ENCODE measurements at regions not wholly inside any gene's neighbourhood (a gene's known extent, or its start where the extent isn't known, plus 50 kb on each side); places are given as distances from the start of the nearest gene placed in this dataset.

DNA sequence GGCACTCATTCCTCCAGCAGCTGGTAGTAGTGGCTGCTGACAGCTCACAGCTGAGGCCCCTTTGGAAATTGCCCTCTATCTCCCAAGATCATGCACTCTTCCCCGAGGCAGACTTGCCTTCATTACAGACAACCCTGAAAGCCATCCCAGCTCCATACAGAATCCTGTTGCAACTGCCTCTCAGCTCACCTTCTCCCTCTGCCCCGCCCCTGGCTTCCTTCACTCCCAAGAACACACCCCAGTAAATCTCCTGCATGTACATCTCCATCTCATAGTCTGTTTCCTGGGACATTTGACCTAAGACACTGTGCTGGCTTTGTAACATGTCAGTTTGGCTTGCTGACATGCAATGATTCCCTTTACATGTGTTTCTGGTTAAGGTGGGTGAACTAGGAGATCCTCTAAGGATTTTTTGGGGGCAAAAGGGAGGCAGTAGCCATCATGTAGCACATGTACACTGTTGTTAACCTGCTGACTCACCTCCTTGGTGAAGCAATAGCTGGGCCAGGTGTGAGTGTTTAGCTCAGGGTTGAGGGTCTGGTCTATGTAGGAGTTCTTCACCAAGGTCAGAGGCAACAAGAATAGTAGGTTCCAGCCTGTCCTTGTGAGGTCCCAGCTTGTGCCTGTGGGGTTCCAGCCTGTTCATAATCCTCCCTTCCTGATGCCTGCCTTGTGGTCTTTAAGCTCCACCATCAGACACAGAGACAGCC lies 179.6 kb downstream of the CSNK2A3 start:
- DNase-seq (ENCODE audit: low spot score) = no peak

DNA sequence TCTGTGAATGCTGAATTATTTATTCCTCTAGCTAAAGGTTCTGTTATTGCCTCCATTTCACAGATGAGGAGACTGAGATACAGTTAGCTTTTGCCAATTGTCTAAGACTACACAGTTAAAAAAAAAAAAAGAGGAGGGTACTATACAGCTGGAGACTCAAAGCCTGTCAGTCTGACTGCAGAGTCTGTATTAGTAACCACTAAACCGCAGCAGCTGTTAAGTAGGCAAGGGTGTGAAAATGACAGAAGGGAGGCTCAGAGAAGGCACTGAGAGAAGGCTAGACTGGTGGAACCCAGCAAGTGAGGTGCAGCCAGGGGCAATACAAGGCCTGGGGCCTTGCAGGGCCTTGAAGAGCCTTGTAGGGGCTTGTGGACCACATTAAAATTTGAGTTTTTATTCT lies 181.2 kb downstream of the CSNK2A3 start:
- no peak for DNase-seq (ENCODE audit: low spot score)

DNA sequence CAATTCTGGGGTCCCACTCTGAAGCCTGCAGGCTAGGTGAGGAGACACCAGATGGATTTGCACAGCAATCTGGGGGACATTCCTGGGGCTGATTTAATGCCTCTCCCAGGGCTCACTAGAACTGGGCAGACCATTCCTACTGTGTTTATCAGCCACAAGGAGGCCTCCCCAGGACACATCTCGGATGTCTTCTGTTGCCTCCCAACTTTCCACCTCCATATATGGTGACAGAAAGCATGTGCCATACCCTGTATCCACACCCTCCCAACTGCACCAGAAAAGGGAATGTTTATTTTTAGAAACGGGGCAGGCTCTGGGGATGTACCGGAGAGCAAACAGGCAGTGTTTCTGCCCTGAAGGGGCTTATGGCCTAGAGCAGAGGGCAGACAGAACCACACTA lies 181.8 kb downstream of the CSNK2A3 start:
- DNase-seq (ENCODE audit: low spot score) = no peak

DNA sequence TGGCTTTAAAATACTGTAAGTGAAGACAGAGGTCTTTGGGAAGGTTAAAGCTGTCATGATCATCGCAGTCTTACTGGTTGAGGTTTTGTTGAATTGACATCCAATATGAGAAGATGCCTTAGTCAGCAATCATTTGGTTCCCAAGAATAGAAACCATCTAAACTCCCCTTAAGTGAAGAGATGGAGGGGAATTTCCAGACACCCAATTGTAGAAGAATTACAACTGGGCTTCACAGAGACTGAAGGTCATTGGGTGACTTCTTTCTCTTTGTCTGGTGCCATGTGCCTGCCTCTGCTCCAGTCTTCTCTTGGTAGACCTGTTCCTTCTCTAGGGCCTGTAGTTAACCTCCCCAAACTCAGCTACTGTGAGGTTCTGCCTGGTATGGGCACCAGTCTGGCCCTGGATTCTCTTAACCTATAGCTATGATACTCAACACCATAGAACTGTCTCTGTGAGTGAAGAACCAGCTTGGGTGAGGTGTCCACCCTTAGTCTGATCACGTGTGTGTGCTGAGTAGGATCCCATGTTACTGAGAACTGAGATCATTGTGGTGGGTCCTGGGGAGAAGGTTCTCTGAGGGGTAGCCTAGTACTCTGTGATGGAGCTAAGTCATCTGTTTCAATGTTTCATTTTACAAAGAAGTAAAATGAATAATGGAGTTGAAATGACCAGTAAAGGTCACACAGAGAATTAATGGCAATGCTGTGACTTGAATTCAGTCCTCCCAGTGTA lies 182.5 kb downstream of the CSNK2A3 start:
- no peak for DNase-seq (ENCODE audit: low spot score)

DNA sequence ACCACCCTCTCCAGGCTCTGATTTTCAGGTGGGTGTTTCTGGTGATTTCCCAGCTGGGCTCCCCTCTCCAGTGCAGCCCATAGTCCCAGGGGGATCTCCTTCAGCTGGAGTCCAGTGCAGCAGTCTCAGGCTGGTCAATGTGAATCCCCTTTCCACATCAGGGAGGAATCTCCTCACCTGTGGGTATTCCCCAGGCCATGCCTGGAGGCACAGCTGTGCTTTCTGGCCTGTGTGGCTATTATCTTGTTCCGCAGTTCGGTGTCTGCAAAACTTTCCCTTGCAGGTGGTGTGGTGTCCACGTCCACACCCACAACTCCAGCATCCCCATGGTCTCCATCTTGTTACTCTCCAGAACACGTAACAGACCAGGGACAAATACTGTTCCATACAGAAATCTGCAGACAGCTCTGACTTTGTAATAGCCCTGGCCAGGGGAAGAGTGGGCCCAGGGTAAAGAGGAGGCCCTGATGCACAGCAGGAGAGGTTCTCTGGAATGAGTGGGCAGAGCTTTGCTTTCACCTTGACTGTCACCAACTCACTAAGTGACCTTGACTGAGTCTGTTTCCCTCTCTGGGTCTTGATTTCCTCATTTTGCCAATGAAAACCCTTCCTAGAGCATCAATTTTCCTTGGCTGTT lies 183.2 kb downstream of the CSNK2A3 start:
- DNase-seq (ENCODE audit: low spot score) = no peak

DNA sequence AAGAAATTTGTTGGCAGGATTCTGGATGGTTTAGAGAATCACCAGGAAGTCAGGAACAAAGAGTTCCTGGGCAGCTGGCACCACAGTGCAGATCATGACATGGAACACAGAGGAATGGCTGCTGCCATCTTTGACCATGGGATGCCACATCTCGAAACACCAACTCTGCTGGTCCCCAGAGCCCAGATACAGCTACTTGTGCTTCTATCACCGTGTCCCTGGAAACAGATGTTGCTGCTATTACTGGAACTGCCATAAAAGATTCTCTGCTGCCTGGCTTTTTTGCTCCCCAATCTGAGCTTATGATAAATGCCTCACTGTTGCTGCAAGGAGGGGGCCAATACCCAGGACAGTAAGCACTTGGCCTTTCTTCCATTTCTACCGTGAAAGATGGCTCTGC lies 185.2 kb downstream of the CSNK2A3 start:
- DNase-seq (ENCODE audit: low spot score) = no peak

DNA sequence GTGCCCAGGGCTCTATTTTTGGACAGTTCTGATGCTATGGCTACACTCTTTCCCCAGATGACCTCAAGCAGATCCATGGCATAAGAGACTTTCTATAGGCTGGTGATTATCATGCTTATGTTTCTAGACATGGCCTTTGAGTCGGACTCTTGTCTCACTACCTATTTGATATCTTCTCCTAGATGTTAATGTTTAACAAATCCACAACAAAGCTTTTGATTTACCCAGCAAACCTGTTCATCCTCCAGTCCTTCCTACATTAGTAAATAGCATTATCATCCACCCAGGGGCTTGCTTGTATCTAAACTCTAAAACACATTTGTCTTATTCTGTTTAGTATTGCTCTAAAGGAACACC lies 188.7 kb downstream of the CSNK2A3 start:
- DNase-seq (ENCODE audit: low spot score) = no peak

DNA sequence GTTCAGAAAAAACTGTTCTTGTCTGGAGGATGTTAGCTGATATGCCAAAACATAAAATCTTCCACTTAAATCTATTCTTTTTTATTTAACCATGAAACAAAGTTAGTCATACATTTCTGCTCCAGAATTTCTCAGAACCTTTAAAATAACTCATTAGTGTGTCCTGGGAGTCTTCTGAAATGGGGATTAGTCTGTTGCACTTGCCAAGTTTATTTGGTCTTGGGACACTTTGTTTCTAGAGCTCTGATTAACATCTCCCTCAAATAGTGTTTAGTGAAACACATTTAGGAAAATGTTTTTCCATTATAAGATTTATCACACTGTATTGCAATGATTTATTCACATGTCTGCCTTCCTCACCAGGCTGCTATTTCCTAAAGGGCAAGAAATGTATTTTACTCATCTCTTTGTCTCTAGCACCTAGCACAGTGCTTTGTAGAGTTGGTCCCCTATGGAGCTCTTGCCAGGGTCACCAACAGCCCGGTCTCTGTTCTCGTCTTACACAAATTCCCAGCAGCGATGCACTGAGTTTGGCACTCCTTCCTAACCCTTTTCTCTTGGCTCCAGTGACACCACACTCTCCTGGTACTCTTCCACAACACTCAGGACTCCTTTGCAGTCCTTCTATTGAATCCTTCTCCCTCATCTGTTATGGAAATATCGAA lies 189.2 kb downstream of the CSNK2A3 start:
- DNase-seq (ENCODE audit: low spot score) = no peak

DNA sequence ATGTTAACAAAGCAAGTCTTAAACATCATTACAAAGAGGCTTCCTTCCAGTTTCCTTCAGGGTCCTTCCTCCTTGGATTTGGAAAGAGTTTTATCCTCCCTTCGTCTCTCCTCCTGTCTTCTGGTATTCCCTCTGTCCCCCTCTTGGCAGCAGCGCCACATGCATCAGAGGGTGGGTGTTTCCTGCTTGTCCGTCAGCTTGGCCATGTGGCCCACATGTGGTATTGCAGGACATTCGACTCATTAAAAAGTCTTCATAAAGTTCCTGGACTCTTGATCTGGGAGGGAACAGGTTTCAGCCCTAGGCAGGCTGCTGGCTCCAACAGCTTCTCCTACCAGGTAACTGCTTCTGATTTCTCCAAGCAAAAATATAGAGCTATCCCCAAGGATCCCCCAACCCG lies 189.8 kb downstream of the CSNK2A3 start:
- DNase-seq (ENCODE audit: low spot score) = peak; percentile 14

DNA sequence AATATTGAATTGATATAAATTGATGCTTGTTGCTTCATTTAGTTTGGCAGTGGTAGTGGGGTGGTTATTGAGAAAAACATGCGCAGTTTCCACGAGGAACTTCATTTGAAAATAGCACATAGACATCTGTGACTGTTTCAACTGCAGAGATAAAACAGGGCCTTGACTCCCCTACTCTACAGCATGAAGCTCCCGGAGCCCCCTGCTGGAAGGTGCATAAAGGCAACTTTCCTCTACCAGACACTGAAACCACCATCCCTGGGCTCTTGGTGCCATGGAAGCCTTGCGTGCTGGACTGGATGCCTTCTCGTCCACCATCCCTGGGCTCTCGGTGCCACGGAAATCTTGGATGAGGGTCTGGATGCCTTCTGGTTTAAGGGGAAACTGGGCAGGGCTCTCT lies 195.9 kb downstream of the CSNK2A3 start:
- DNase-seq (ENCODE audit: low spot score) = peak; percentile 19

DNA sequence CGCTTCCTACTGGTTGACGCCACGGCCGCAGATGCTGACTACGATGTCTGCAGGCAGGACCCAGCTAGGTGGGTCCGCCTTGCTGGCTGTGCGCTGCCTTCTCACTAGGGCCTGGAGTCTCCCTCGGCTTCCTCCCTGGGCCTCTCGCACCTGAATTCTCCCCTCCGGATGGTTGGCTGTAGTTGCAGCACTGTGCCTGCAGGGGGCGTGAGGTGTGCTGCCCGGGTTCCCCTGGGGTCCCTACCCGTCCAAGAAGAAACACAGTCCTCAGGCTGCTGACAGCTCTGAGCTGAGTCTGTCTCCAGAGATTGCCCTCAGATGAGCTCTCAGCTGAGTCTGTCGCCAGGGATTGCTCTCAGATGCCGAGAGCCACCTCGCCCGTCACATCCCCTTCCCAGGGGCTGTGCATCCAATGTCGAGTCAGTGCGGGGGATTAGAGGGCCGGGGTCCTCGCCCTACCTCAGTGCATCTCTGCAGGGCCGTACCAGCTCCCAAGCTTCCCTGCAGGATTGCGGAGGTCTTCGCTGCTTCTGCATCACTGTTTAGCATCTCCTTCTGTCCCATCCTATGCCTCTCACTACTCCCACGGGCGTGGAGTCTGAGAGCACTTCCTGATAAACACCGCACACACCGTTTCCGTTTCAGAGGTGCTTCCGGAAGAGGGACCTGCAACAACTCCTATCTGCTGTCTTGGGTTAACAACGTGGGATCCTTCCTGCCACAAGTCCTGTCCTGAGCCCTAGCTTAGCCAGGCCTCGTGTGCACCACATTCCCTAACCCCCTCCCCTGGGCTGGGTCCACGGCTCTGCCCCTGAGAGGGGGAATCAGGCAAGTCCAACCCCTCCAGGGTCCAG lies 196.9 kb downstream of the CSNK2A3 start:
- DNase-seq (ENCODE audit: low spot score) = no peak

DNA sequence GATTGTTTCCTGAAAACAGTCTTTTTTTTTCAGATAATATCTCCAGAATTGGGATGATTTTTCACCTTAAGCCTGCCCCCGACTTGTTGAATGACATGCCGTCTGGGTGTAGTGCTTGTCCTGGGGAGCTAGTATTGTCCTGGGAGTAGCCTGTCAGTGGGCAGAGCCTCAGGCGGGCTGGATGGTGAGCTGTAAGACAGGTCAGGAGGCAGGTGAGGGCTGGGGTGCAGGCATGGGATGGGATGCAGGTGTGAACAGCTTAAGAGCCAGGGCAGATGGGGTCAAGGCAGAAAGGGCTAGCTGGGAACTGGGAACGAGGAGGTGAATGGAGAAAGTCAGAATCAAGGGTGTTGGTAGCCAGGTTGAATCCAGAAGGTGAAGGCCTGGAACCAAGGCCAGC lies 200.2 kb downstream of the CSNK2A3 start:
- no peak for DNase-seq (ENCODE audit: low spot score)

DNA sequence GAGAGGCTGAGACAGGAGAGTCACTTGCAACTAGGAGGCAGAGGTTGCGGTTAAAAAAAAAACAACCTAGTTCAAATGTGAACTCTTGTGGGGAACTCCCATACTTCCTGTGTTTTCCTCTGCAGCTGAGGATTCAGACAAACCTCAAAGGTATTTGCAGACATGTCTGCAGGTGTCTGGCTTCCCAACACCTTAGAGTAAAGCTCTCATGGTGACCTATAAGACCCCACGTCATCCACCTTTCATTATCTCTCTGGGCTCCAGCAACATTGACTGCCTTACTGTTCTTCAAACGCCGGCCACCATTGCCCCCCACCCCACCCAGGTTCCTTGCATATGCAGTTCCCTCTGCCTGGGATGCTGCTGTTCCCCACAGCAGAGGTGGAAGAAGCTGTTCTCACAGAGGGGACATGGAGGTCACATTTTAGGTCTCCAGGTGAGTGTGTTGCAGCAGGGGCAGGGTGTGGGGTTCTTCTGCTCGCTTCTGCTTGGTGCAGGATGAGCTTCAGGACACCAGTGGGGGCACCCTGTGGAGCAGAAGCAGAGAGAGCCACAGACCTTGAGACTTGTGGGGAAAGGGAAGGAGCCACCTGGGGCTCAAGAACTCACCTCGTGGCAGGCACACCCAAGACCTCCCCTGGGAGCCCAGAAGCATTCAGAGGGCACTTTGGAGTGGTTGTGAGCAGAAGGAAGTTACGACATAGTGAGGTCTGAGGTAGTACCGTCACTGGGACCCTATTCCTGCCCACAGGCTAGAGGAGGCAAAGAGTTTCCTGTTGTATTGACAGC lies 203.2 kb downstream of the CSNK2A3 start:
- no peak for DNase-seq (ENCODE audit: low spot score)

DNA sequence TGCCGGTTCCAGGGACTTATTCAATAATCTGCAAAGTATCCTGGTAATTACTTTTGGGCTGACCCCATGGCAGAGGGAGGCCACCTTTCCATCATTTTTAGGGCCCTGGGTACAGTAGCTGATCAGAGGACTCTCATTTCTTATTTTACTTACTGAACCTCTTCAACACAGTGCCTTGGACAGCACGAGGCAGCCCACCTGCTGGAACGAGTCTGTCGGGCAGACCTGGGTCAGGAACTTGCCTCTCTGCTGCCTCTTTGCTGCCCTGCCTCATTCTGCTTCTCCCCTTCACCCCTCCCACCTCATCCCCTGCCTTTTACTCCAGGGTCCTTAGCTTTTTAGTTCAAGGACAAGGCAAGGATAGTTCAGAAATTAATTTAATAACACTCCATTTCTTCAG lies 204.5 kb downstream of the CSNK2A3 start:
- DNase-seq (ENCODE audit: low spot score) = no peak

DNA sequence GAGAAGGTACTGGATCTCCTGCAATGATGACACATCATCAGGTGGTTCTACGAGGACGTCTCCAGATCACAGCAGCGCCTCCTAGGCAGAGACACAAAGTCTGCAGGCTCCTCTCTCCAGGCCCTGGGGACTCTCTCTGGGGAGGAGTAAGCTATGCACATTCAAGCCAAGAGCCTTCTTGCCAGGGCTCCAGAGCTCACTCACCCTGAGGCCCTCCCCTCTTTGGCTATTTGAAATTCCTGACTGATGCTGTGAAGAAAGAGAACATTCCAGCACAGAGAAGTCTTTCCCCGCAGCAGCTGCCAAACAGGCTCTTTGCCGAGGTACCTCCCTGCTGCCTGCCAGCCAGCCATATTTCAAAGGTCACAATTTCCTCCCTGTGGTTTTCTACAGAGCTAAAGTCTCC lies 204.9 kb downstream of the CSNK2A3 start:
- peak; percentile 53 for DNase-seq (ENCODE audit: low spot score)

DNA sequence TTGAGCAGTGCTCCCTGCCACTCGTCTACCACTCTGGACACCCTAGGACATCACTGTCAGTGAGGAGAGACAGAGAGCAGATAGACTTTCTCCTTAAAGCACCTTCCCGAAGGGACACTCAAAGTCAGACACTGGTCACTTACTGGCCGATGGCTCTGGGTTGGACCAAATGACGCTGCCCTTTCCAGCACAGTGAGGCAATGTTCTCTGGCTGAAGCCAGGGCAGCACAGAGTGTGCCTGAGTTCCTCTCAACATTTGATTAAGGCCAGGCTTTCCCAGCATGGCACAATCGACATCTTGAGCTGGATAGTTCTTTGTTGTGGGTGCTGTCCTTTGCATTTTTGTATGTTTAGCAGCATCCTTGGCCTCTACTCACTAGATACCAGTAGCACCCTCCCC lies 206.2 kb downstream of the CSNK2A3 start:
- DNase-seq (ENCODE audit: low spot score) = no peak

DNA sequence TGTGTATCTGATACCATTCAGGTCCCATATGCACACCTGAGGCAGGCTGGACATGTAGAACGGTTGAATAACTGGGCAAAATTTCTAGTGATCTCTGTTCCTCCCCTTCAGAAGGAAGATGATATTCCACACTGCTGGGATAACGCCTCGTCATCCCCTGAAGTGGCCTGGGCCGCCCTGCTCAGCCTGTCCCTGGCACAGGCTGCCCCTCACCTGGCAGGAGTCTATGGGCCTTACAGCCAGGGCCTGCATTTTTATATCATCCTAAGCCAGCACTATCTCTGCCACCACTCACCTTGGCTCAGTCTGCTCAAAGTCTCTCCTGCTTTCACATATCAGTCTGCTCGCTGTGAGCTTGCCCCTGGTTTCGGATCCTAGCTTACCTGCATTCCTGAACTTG lies 209.2 kb downstream of the CSNK2A3 start:
- no peak for DNase-seq (ENCODE audit: low spot score)

DNA sequence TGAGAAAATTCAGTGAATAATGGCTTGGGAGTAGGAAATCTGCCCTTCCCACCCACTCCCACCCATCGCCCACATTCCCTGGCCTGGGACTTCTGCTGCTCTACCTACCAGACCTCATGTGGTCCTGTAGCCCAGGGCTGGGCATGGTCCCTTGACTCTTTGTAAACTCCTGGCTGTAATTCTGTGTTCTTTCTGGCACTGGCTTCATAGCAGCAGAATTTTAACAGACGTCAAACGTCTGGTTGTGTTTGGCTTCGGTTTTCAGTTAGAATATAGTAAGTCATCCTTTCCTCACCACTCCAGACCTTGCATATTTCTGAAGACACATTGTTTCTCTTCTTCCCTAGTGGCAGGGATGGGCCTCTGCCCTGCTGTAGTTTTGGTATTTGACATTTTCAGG lies 210.6 kb downstream of the CSNK2A3 start:
- no peak for DNase-seq (ENCODE audit: low spot score)

DNA sequence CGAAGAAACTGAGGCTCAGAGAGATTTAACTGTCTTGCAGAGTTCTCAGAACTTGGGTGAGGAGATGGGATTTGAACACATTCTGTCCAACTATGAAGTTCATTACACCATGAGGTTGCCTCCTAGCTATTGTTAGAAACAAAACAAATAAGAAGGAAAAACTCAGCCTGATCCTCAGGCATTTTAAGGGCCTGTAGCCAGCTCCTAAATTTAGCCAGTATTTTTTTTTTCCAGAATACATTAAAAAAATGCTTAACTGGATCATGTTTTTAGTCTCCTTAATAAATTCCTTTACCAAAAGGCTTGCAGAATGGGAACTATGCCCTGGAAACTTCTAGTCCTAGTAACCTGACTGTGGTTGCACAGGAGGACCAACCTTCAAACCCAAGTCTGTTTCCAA lies 212.0 kb downstream of the CSNK2A3 start:
- DNase-seq (ENCODE audit: low spot score) = no peak

DNA sequence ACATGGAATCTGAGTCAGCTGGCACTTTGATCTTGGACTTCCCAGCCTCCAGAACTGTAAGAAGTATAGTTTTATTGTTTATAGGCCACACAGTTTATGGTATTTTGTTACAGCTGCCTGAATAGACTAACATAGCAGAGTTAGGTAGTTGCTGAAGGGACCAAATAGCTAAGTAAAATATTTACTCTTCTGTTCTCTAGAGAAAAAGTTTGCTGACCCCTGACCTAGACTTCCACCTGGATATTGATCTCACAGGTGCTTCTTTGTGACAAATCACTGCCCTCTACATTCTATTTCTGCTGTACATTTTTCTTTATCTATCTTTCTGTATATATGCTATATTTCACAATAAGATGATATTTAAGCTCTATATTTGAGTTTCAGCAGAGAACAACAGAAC lies 212.5 kb downstream of the CSNK2A3 start:
- no peak for DNase-seq (ENCODE audit: low spot score)

DNA sequence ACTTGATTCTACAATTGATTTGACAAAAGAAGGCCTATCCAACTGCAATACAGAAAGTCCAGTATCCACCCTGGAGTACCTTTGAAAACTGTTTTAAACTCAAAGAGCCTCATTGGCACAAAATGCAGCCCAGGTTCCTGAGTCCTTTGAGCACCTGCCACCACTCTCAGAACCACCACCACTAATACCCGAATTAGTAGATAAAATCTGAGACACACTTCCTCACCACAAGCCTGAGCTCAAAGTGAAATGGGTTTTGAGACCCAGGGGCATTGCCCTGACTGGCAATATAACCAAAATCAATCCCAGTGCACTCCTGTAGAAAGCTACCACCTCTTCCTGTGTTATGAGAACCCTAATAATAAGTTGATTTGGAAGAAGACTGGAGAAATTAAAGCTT lies 215.7 kb downstream of the CSNK2A3 start:
- no peak for DNase-seq (ENCODE audit: low spot score)
